22Rv1 (cell line): ENCODE measurements at regions not wholly inside any gene's neighbourhood (a gene's known extent, or its start where the extent isn't known, plus 50 kb on each side); places are given as distances from the start of the nearest gene placed in this dataset.

Experiments used
- CTCF ChIP-seq: fragments of 450-650 bp; IDR thresholded peaks from 2 replicates; pipeline ENCODE4 v1.5.1; 2017; ENCODE audit warnings: mild to moderate bottlenecking
- ZFX ChIP-seq: fragments of 450-650 bp; IDR thresholded peaks from 2 replicates; pipeline ENCODE4 v1.6.1; 2017; ENCODE audit warnings: antibody characterized with exemption, borderline replicate concordance

DNA sequence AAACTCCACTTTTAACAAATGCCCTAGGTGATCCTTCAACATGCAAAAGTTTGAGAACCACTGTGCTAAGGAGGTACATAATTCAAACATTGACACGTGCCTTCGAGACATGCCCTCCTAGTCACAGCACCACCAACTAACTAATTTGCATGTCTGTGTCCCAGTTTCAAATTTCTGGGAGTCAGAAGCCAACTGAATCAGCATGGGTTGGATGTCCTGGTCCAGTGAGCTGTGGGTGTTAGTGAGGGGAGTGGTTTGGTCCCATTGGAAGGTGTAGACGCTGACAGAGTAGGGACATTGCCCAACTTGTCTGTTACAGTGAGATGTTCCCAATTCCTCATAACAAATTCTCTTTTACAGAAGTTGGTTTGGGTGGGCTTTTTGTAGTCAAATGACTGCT is 67.3 kb upstream of the ADPGK start:
- TF ChIP-seq CTCF (no peak), ZFX (no peak)
